CD4-positive, alpha-beta T cell (primary cell): ENCODE measurements at regions not wholly inside any gene's neighbourhood (a gene's known extent, or its start where the extent isn't known, plus 50 kb on each side); places are given as distances from the start of the nearest gene placed in this dataset.

Experiments
- ATAC-seq: fragments of 200-7000 bp; cut with Tn5 transposase; one replicate; pipeline ENCODE4 v1.10.0; 2022; ENCODE audit warnings: mild to moderate bottlenecking; ENCODE audit not compliant: poor library complexity
- CTCF ChIA-PET: fragments of 350-600 bp; sonication (Branson Sonifier 250); formaldehyde crosslinking; loops from one replicate; lab custom pipeline; 2021; ENCODE audit warnings: antibody characterized with exemption, inconsistent platforms; lab: Charles Lee
- POLR2A ChIA-PET: fragments of 350-600 bp; sonication (Branson Sonifier 250); formaldehyde crosslinking; loops from one replicate; lab custom pipeline; 2021; ENCODE audit warnings: antibody characterized with exemption, inconsistent platforms; lab: Charles Lee
- DNase-seq, 14 experiments: peaks; one replicate each; pipeline ENCODE4 v3.0.0-alpha.2; 2013 to 2020; ENCODE audit warnings: mixed read lengths in 2 of 14
- H3K27ac ChIP-seq, 2 donors: one replicate each; pipeline versions ENCODE4 v1.5.1 to v1.7.0; 2013; ENCODE audit warnings: low read length in 2 of 2, low read depth in 1 of 2, mild to moderate bottlenecking in 1 of 2
- H3K27me3 ChIP-seq, 2 experiments: 1 replicate in 1 of 2; 2 replicates in 1 of 2; pipeline versions ENCODE4 v1.6.1 to v1.7.0; 2013; ENCODE audit warnings: low read length in 2 of 2, control low read depth in 1 of 2, mild to moderate bottlenecking in 1 of 2, moderate library complexity in 1 of 2; ENCODE audit not compliant: insufficient read depth in 2 of 2, control insufficient read depth in 1 of 2
- H3K36me3 ChIP-seq: one replicate; pipeline ENCODE4 v1.6.1; 2013; ENCODE audit warnings: low read length, control low read depth; ENCODE audit not compliant: insufficient read depth
- H3K4me1 ChIP-seq: one replicate; pipeline ENCODE4 v1.6.1; 2013; ENCODE audit warnings: low read length, control low read depth; ENCODE audit not compliant: insufficient read depth
- H3K4me3 ChIP-seq: one replicate; pipeline ENCODE4 v1.5.1; 2013; ENCODE audit warnings: mild to moderate bottlenecking, low read length, moderate library complexity
- H3K9me3 ChIP-seq, 2 experiments: 1 replicate in 1 of 2; 2 replicates in 1 of 2; pipeline versions ENCODE4 v1.6.1 to v1.7.0; 2013; ENCODE audit warnings: low read length in 2 of 2, mild to moderate bottlenecking in 2 of 2, control low read depth in 1 of 2, moderate library complexity in 1 of 2; ENCODE audit not compliant: control insufficient read depth in 1 of 2, insufficient read depth in 1 of 2
- H3K27ac Mint-ChIP-seq: one replicate; pipeline ENCODE4 v1.8.0; 2020; ENCODE audit warnings: mixed read lengths
- H3K27me3 Mint-ChIP-seq: one replicate; pipeline ENCODE4 v1.8.0; 2021; ENCODE audit warnings: mixed read lengths
- H3K36me3 Mint-ChIP-seq: one replicate; pipeline ENCODE4 v1.8.0; 2021; ENCODE audit warnings: low read depth, mixed read lengths
- H3K4me1 Mint-ChIP-seq: one replicate; pipeline ENCODE4 v1.8.0; 2021; ENCODE audit warnings: low read depth, mixed read lengths
- H3K4me3 Mint-ChIP-seq: one replicate; pipeline ENCODE4 v1.8.0; 2020; ENCODE audit warnings: mild to moderate bottlenecking, mixed read lengths
- H3K9me3 Mint-ChIP-seq: one replicate; pipeline ENCODE4 v1.8.0; 2020; ENCODE audit warnings: mixed read lengths
- CTCF ChIP-seq: fragments of 200-600 bp; IDR thresholded peaks from one replicate; pipeline ENCODE4 v1.8.0; 2022; ENCODE audit warnings: antibody characterized with exemption, mild to moderate bottlenecking
- intact Hi-C, 2 experiments: fragments of 100-400 bp; cut with DNase I in 1 of 2; cut with micrococcal nuclease in 1 of 2; formaldehyde crosslinking; loops; one replicate each; pipeline versions ENCODE4 v1.15.1 to v1.9.0; 2023 to 2025; cut with DNase I, micrococcal nuclease

- intact Hi-C loops: no loop called here
- peaks cover 0 to 8% of the 10 kb centered on the region in 2 experiments for H3K9me3 ChIP-seq
- no peak overlapping the region for H3K27ac Mint-ChIP-seq
- ATAC-seq (no peak), DNase-seq (no peak)
- no peaks in the 10 kb centered on the region for H3K36me3 Mint-ChIP-seq
- H3K4me1 Mint-ChIP-seq: no peaks in the 10 kb centered on the region
- H3K36me3 ChIP-seq: no peaks in the 10 kb centered on the region
- H3K4me1 ChIP-seq: no peaks in the 10 kb centered on the region
- ChIA-PET CTCF (no interaction called here), POLR2A (no interaction called here)
- no peak overlapping the region for H3K4me3 Mint-ChIP-seq
- H3K27me3 Mint-ChIP-seq: no peaks in the 10 kb centered on the region
- no peak for TF ChIP-seq CTCF
- no peak overlapping the region for H3K27ac ChIP-seq
- H3K4me3 ChIP-seq: no peak overlapping the region
- H3K27me3 ChIP-seq: no peaks in the 10 kb centered on the region
- peaks cover 3% of the 10 kb centered on the region for H3K9me3 Mint-ChIP-seq
Measured at GRCh38 chr14:43141636-43142191, 1365.4 kb downstream of the FSCB start.

GRCh38 chr14:43140453-43140852 is 1366.6 kb downstream of the FSCB start:
- Histone ChIP-seq H3K4me1 (no peaks in the 10 kb centered on the region), H3K9me3 (peaks cover 0 to 17% of the 10 kb centered on the region in 2 experiments), H3K27ac (no peak overlapping the region), H3K4me3 (no peak overlapping the region), H3K36me3 (no peaks in the 10 kb centered on the region), H3K27me3 (no peaks in the 10 kb centered on the region)
- Mint-ChIP-seq H3K36me3 (no peaks in the 10 kb centered on the region), H3K4me1 (no peaks in the 10 kb centered on the region), H3K27ac (no peak overlapping the region), H3K27me3 (no peaks in the 10 kb centered on the region), H3K4me3 (no peak overlapping the region), H3K9me3 (peaks cover 3% of the 10 kb centered on the region)
- CTCF ChIA-PET: no interaction called here
- ATAC-seq (no peak), DNase-seq (no peak)
- TF ChIP-seq CTCF: no peak
- POLR2A ChIA-PET: no interaction called here
- intact Hi-C loops: no loop called here

DNA sequence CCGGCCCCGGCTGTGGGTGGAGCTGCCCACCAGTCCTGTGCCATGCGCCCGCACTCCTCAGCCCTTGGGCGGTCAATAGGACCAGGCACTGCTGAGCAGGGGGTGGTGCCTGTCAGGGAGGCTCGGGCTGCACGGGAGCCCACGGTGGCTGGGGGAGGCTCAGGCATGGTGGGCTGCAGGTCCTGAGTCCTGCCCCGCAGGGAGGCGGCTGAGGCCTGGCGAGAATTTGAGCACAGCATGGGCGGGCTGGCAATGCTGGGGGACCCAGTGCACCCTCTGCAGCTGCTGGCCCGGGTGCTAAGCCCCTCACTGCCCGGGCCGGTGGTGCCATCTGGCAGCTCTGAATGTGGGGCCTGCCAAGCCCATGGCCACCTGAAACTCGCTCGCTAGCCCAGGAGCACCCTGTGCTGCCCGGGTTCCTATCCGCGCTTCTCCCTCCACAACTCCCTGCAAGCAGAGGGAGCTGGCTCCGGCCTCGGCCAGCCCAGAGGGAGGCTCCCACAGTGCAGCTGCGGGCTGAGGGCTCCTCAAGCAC is 1371.1 kb downstream of the FSCB start:
- H3K27ac Mint-ChIP-seq: no peak overlapping the region
- no peaks in the 10 kb centered on the region for H3K27me3 Mint-ChIP-seq
- Histone ChIP-seq H3K27ac (no peak overlapping the region), H3K36me3 (no peaks in the 10 kb centered on the region), H3K4me3 (no peak overlapping the region), H3K4me1 (no peaks in the 10 kb centered on the region), H3K9me3 (peaks cover 0 to 14% of the 10 kb centered on the region in 2 experiments), H3K27me3 (no peaks in the 10 kb centered on the region)
- H3K4me3 Mint-ChIP-seq: no peak overlapping the region
- ChIA-PET POLR2A (no interaction called here), CTCF (no interaction called here)
- no peaks in the 10 kb centered on the region for H3K4me1 Mint-ChIP-seq
- TF ChIP-seq CTCF: no peak
- DNase-seq (peak in 1 of 14 experiments; percentile 8), ATAC-seq (no peak)
- peaks cover 6% of the 10 kb centered on the region for H3K9me3 Mint-ChIP-seq
- intact Hi-C loops: no loop called here
- H3K36me3 Mint-ChIP-seq: no peaks in the 10 kb centered on the region
